ENCODE measurements at regions not wholly inside any gene's neighbourhood (a gene's known extent, or its start where the extent isn't known, plus 50 kb on each side); places are given as distances from the start of the nearest gene placed in this dataset.

DNA sequence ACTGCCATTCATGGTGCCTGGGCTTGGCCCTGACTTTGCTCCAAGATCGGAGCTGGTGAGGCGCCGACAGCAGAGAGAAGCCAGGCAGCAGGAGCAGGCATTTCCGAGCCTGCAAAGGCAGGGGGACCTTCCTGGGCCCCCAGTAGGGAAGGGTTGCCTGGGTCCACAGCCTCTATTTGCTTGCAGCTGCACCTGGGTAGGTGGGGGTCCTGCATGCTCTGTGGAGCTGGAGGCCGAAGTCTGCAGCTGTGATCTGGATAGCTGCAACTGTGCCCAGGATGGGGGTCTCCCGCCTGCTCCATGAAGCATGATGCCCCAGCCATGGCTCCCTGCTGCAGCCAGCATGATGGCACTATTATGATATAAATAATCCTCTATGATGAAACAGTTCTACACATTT, 2144.2 kb downstream of the PCDH9 start:
- DNase-seq = no peak

GRCh38 chr13:65074248-65074647, 2155.9 kb downstream of the PCDH9 start:
- DNase-seq = no peak

DNA sequence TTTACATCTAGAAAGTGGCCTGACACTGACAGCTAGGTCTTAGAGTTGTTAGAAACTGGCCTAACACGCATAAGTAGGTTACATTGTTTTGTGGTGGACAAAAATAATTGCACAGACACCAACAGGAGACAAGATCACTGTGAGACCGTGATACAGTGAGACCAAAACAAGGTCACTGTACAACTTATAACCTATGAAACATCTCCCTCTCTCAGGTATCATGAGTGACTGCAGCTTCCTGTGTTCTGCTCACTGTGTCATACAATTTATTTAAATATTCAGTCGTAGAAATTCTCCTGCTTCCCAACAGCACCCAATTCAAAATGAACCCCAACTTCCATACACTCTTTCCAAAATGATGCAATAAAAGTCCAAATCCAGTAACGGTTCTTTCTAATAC, 2165.2 kb downstream of the PCDH9 start:
- no peak for DNase-seq

GRCh38 chr13:65063753-65064152, 2166.4 kb downstream of the PCDH9 start:
- DNase-seq = no peak

DNA sequence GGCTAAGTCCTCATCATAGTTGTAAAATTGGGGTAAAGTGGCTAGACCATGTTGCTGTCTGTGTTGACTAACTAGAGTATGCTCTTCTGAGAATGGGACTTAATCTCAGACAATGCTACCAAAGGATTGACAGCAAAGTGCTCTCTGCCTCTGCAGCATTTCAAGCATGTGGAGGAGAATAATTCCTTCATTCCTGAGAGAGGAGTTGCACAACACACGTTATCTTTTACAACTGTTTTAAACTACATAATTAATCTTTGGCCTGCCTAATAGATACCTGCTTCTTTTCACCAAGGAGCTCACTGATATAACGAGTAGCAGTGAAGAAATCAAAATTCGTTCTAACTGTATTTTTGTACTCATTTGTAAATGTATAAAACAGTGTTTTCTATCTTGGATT, 2172.2 kb downstream of the PCDH9 start:
- no peak for DNase-seq

DNA sequence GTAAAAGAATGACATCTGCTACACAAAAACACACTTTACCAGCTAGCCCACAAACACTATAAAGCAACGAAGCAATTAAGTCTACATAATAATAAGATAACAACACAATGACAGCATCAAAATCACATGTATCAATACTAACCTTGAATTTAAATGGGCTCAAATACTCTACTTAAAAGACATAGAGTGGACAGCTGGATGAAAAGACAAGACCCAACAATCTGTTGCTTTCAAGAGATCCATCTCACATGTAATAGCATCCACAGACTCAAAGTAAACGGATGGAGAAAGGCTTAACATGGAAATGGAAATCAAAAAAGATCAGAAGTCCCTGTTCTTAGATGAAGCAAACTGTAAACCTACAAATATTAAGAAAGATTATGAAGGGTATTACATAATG, 2175.9 kb downstream of the PCDH9 start:
- DNase-seq = no peak

DNA sequence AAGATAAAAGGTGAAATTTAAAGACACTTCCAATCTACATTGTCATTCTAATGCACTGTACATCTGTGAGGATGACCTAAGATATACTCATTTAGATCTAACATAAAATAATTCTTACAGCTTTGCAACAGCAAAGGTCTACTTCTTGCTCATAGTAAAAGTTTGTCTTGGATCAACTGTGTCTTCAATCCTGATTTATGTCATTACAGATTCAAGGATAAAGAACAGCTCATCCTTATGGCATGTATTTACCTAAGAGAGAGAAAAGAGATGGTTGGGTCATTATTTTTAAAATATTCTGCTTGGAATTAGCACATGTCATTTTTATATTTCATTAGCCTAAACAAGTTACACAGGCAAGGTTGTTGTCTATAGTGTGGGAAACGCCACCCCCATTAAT, 2193.1 kb downstream of the PCDH9 start:
- DNase-seq = no peak

DNA sequence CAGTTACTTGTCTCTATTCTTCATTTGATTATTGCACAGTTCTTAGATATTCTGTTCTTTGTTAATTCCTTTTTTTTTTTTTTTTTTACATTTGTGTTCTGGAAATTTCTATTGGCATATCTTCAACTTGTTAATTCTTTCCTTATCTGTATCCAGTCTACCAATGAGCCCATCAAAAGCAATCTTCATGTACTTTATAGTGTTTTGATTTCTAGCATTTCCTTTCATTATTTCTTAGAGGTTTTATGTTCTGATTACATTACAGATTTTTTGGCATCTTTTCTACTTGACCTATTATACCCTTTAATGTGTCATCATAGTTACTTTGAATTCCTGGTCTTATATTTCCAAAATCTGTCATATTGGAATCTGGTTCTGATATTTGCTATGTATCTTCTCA, 2194.8 kb downstream of the PCDH9 start:
- no peak for DNase-seq

DNA sequence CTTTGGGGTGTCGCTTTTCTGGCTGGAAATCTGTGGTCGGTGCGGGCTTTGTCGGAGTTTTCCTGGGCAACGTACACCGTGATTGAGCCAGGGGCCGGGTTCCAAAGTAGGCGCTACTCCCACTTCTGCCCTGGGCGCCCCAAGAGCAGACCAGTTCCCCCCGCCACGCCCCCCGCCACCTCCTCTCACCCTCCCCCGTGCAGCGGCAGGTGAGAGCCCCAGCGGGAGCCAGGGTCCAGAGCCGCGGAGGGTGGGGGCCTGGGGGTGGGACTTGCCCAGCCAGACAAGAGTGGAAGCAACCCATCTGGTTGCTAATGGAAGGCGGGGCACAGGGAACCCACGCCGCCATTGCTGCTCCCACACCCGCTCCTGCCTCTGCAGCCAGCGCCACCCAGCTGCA, 2195.9 kb downstream of the PCDH9 start:
- no peak for DNase-seq

DNA sequence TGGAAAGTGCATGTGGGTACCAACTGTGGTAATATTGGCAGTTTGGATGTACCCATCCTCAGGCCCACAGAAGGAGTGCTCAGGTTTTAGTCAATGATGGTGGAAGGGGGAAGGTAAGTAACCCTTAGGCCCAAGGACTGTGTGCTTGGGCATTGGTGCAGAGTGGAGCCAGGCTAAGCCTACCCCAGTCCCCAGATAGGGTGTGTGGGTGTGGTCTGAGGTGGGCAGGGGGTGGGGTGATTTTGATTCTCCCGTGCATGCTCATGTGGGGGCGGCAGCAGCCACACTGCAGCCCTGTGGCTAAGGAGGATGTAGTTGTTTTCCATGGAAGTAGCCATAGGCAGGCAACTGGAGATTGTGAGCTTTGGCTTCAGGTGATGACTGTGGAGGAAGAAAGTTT, 2197.3 kb downstream of the PCDH9 start:
- no peak for DNase-seq

- no peak for DNase-seq
Measured at GRCh38 chr13:65028101-65028500, 2202.0 kb downstream of the PCDH9 start.

DNA sequence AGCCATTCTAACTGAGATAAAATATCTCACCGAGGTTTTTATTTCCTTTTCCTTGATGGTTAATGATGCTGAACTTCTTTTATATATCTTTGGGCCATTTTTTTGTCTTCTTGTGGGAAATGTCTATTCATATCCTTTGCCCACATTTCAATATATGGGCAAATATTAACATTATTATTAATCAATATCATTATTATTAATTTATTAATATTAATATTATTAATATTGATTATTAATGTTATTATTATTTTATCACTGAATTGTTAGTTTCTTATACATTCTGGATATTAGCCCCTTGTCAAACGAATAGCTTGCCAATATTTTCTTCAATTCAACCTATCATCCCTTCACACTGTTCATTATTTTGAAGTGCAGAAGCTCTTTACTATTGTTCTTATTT, 2203.6 kb downstream of the PCDH9 start:
- no peak for DNase-seq

GRCh38 chr13:65011378-65011777, 2218.8 kb downstream of the PCDH9 start:
- no peak for DNase-seq

DNA sequence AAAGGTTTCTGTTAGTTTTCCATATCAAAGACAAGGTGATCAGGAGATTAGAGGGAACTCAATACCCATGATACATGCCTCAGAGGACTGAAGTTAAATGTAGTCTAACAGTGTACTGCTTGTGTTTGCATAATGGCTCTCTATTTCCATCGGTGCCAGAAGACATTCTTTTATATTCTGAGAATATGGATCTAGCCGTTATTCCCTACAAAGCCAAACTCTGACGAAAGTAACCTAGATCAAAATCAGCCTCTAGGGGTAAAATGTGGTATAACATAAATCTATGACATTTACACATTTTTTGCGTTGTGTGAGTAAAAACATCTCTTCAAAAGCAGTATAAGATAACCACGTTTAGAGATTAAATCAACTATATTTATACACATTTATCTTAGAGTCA, 2232.7 kb downstream of the PCDH9 start:
- DNase-seq = no peak

DNA sequence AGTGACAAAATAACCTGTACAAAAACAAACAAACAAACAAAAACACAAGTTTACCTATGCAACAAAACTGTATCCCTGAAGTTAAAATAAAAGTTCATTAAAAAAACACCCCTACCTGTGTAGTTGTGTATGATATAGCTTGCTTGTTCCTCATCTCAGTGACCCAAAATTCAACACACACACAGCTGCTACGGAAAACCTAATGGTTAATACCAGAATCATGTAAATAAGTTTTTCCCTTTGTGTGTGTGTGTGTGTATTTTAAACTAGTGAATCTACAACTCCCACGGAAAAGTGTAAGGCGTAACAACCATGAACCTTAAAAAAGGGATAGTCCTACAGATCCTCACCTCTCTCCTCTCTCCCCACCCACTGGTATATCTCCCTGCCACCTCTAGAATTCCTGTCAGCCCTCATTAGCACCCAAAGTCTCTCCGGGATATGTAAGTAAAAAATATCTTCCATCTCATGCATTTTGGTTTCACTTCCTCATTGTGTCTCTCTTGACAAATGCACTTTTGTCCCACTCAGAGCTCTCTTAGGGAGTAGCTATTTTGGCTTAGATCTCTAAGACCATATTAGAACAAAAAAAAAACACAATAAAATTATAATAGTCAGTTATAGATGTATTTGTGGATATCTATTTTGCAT, 2236.5 kb downstream of the PCDH9 start:
- DNase-seq = no peak

DNA sequence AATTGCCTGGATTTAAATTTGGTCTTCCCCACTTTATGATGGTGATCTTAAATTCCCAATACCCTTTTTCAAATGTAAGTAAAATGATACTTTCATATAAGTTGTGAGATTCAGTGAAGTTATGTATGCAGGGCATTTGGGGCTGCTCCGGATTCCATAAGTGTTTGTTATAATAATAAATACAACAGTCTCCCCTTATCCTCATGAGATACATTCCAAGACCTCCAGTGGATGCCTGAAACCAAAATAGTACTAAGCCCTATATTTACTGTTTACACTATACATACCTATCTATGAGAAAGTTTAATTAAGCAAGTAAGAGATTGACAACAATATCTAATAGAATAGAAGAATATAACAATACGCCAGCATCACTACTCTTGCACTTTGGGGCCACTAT, 2237.8 kb downstream of the PCDH9 start:
- DNase-seq = no peak

DNA sequence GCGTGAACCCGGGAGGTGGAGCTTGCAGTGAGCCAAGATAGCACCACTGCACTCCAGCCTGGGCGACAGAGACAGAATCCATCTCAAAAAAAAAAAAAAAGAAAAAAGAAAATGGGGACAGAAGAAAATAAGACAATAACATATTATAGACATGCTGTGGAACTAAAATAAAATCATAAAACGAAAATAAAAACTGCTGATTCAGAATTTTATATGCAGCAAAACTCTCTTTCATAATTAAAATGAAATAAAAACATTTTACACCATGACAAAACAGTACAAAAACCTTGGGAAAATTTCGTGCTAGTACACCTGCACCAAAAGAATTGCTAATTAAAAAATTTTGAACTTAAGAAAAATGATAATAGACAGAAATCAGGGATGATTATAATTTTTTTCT, 2245.1 kb downstream of the PCDH9 start:
- DNase-seq = no peak

- no peak for DNase-seq
Measured at GRCh38 chr13:64962404-64962803, 2267.7 kb downstream of the PCDH9 start.

DNA sequence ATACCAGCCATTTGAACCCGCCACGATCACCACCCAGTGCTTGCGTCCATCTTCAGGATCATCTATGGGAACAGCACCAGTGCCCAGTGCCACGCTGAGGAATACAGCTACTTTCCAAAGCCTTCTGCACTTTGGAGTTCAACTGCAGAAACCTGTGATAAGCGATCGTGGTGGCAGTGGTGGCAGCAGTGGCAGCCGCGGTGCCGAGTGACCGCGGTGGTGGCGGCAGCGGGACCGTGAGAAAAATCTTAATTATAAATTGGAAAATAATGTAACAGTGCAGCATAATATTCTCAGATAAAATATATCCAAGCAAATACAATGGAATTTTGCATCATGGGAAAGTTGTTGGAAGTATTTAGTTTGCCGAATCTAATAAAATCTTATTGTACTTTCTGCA, 2270.9 kb downstream of the PCDH9 start:
- no peak for DNase-seq

GRCh38 chr13:64958106-64958505, 2272.0 kb downstream of the PCDH9 start:
- no peak for DNase-seq

GRCh38 chr13:64938660-64939059, 2291.5 kb downstream of the PCDH9 start:
- no peak for DNase-seq

DNA sequence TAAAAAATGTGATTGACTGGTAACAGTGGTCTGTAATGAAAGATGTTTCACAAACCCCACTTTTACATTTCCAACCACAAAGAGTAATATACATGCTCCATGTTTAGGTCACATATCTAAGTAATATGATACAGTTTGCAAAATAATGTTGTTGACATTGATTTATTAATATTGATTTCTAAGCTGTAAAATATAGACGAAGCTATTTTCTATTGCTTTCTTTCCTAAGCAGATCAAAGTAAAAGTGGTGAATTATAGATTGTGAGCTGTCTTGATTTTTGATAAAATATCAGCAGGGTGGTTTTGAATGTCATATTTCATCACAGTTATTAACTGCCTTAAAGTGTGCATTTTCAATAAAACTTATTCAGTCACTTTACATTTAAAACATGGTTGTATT, 2292.8 kb downstream of the PCDH9 start:
- DNase-seq = no peak

GRCh38 chr13:64936879-64937278, 2293.3 kb downstream of the PCDH9 start:
- DNase-seq = no peak

- no peak for DNase-seq
Measured at GRCh38 chr13:64935441-64935840, 2294.7 kb downstream of the PCDH9 start.

All from nucleus accumbens (tissue), 56 donors.